ENCODE measurements at regions not wholly inside any gene's neighbourhood (a gene's known extent, or its start where the extent isn't known, plus 50 kb on each side); places are given as distances from the start of the nearest gene placed in this dataset.

GRCh38 chr9:89969156-89969675 is 364.4 kb downstream of the GADD45G start:
- DNase-seq, result no peak

- DNase-seq, result no peak
Measured at GRCh38 chr9:89969881-89970639, 365.2 kb downstream of the GADD45G start.

- no peak for DNase-seq
Measured at GRCh38 chr9:89970701-89971100, 365.9 kb downstream of the GADD45G start.

- no peak for DNase-seq
Measured at GRCh38 chr9:89972535-89972934, 367.7 kb downstream of the GADD45G start.

GRCh38 chr9:89974582-89974981 is 369.8 kb downstream of the GADD45G start:
- DNase-seq, result no peak

- DNase-seq, result no peak
Measured at GRCh38 chr9:89975024-89975423, 370.2 kb downstream of the GADD45G start.

- no peak for DNase-seq
Measured at GRCh38 chr9:89975630-89976029, 370.8 kb downstream of the GADD45G start.

- no peak for DNase-seq
Measured at GRCh38 chr9:89978185-89978584, 373.4 kb downstream of the GADD45G start.

- DNase-seq, result no peak
Measured at GRCh38 chr9:89980600-89980999, 375.8 kb downstream of the GADD45G start.

GRCh38 chr9:89982016-89982415 is 377.2 kb downstream of the GADD45G start:
- DNase-seq, result no peak

GRCh38 chr9:89983411-89983810 is 378.6 kb downstream of the GADD45G start:
- DNase-seq, result no peak

GRCh38 chr9:89984214-89984613 is 379.4 kb downstream of the GADD45G start:
- no peak for DNase-seq

- DNase-seq, result no peak
Measured at GRCh38 chr9:89985068-89985467, 380.3 kb downstream of the GADD45G start.

GRCh38 chr9:89986190-89986589 is 381.4 kb downstream of the GADD45G start:
- no peak for DNase-seq

GRCh38 chr9:89988458-89988857 is 383.6 kb downstream of the GADD45G start:
- no peak for DNase-seq

- DNase-seq, result no peak
Measured at GRCh38 chr9:89991204-89991790, 386.5 kb downstream of the GADD45G start.

GRCh38 chr9:89992326-89993198 is 387.8 kb downstream of the GADD45G start:
- no peak for DNase-seq

- no peak for DNase-seq
Measured at GRCh38 chr9:89993678-89994630, 389.1 kb downstream of the GADD45G start.

GRCh38 chr9:89994988-89995613 is 390.3 kb downstream of the GADD45G start:
- DNase-seq, result no peak

- DNase-seq, result no peak
Measured at GRCh38 chr9:89996116-89996515, 391.3 kb downstream of the GADD45G start.

- DNase-seq, result no peak
Measured at GRCh38 chr9:89996773-89997172, 392.0 kb downstream of the GADD45G start.
